ENCODE measurements at regions not wholly inside any gene's neighbourhood (a gene's known extent, or its start where the extent isn't known, plus 50 kb on each side); places are given as distances from the start of the nearest gene placed in this dataset.

- no peaks in the 10 kb centered on the region for H3K79me2 ChIP-seq (ENCODE audit: control insufficient read depth, insufficient read depth, low read length)
Measured at GRCh38 chr4:117334451-117335188, 249.2 kb upstream of the TRAM1L1 start.

More at GRCh38 chr4:117334451-117335188, 249.2 kb upstream of the TRAM1L1 start:
- no peak for DNase-seq (ENCODE audit: low read depth, low spot score)
- no peaks in the 10 kb centered on the region for H3K4me1 ChIP-seq (ENCODE audit: control insufficient read depth, extremely low read depth, insufficient read depth, low read length)
- dilution Hi-C loops (cut with MboI; ENCODE audit: extremely low pct_ligation_motif_present, low sequenced_read_pairs) (no loop called here), intact Hi-C loops (cut with micrococcal nuclease) (no loop called here)
- H3K27me3 ChIP-seq (ENCODE audit: control insufficient read depth in 2 of 2, insufficient read depth in 2 of 2, low read length in 2 of 2): no peaks in the 10 kb centered on the region
- POLR2A ChIA-PET: no interaction called here
- no peak overlapping the region for H3K27ac ChIP-seq (ENCODE audit: insufficient read depth, low read depth, low read length)
- TF ChIP-seq, protein P1, sequence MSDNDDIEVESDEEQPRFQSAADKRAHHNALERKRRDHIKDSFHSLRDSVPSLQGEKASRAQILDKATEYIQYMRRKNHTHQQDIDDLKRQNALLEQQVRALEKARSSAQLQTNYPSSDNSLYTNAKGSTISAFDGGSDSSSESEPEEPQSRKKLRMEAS (IDR thresholded peaks at IDR 0.05; ENCODE audit: insufficient read depth, insufficient read length): no peak
- TF ChIP-seq GATA2 (IDR thresholded peaks at IDR 0.05; ENCODE audit: insufficient read depth, insufficient read length, low read depth, low read length): no peak
- TF ChIP-seq JUN (IDR thresholded peaks at IDR 0.05; ENCODE audit: borderline replicate concordance, insufficient read depth, insufficient read length, low read depth): no peak
- TF ChIP-seq, protein P2, sequence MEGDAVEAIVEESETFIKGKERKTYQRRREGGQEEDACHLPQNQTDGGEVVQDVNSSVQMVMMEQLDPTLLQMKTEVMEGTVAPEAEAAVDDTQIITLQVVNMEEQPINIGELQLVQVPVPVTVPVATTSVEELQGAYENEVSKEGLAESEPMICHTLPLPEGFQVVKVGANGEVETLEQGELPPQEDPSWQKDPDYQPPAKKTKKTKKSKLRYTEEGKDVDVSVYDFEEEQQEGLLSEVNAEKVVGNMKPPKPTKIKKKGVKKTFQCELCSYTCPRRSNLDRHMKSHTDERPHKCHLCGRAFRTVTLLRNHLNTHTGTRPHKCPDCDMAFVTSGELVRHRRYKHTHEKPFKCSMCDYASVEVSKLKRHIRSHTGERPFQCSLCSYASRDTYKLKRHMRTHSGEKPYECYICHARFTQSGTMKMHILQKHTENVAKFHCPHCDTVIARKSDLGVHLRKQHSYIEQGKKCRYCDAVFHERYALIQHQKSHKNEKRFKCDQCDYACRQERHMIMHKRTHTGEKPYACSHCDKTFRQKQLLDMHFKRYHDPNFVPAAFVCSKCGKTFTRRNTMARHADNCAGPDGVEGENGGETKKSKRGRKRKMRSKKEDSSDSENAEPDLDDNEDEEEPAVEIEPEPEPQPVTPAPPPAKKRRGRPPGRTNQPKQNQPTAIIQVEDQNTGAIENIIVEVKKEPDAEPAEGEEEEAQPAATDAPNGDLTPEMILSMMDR (IDR thresholded peaks at IDR 0.05; ENCODE audit: extremely low read depth in 1 of 2, insufficient read depth in 1 of 2, low read depth in 1 of 2, low read length in 2 of 2): no peak
- TF ChIP-seq MYC (IDR thresholded peaks at IDR 0.05; ENCODE audit: low read depth, low read length): no peak
- no peak for TF ChIP-seq EZH2 (IDR thresholded peaks at IDR 0.05; ENCODE audit: borderline replicate concordance, low read depth, low read length, severe bottlenecking)
- TF ChIP-seq POLR2AphosphoS5 (IDR thresholded peaks at IDR 0.05; ENCODE audit: insufficient read depth, low read depth, low read length): no peak
- no peak for TF ChIP-seq POLR2A (IDR thresholded peaks at IDR 0.05; ENCODE audit: low read depth, low read length)
- no peak for TF ChIP-seq FOS (IDR thresholded peaks at IDR 0.05; ENCODE audit: borderline replicate concordance, insufficient read depth, low read length)
- H3K9me3 ChIP-seq (replicated peaks; ENCODE audit: control insufficient read depth, insufficient read depth, low read length): no peaks in the 10 kb centered on the region
- no peak overlapping the region for H3K9ac ChIP-seq (replicated peaks; ENCODE audit: extremely low read depth, insufficient read depth, low read length)
- no peaks in the 10 kb centered on the region for H4K20me1 ChIP-seq (replicated peaks; ENCODE audit: control insufficient read depth, extremely low read depth, insufficient read depth, low read length)
- CTCF ChIA-PET: interaction anchor here (2.2 kb wide), 1 partner anchor 13 kb away, joined by 4 read pairs; no protein-coding TSS in a partner anchor
- H3K9me1 ChIP-seq (replicated peaks; ENCODE audit: control insufficient read depth, extremely low read depth, insufficient read depth, low read length): no peaks in the 10 kb centered on the region
- BruUV-seq (replicated peaks): no TSS peak
- no peaks in the 10 kb centered on the region for H3K36me3 ChIP-seq (ENCODE audit: control insufficient read depth in 2 of 2, extremely low read depth in 1 of 2, insufficient read depth in 2 of 2, low read length in 2 of 2)
- no peak overlapping the region for H2AFZ ChIP-seq (ENCODE audit: low read depth, low read length)
- H3K4me3 ChIP-seq (replicated peaks in 1 of 3; ENCODE audit: insufficient read depth in 1 of 3, low read depth in 1 of 3, low read length in 3 of 3): no peak overlapping the region
- no peak for FAIRE-seq
- no peak overlapping the region for H3K4me2 ChIP-seq (ENCODE audit: insufficient read depth, low read length)
